KG1 (cell line): ENCODE measurements at regions not wholly inside any gene's neighbourhood (a gene's known extent, or its start where the extent isn't known, plus 50 kb on each side); places are given as distances from the start of the nearest gene placed in this dataset.

Experiments used
- DNase-seq: peaks from one replicate; lab custom pipeline; 2025; lab: John Stamatoyannopoulos, UW

DNA sequence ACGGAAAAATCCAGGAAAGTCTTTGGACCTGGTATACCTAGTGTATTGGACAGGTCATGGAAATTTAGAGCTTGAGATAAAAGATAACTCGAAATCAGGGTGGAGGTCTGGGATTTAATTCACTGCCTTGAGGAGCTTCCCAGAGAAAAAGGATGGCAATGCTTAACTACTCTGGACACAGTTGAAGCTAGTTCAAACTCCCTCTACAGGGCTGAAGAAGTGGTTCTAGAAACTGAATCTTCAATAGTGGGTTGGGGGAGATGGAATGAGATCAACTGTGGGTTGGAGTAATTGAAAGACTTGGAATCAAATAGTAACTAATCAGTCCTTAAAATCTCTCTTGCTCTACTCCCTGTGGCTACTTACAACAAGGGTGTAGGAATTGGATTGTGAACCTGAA lies 600.1 kb downstream of the IRS1 start:
- DNase-seq = no peak

DNA sequence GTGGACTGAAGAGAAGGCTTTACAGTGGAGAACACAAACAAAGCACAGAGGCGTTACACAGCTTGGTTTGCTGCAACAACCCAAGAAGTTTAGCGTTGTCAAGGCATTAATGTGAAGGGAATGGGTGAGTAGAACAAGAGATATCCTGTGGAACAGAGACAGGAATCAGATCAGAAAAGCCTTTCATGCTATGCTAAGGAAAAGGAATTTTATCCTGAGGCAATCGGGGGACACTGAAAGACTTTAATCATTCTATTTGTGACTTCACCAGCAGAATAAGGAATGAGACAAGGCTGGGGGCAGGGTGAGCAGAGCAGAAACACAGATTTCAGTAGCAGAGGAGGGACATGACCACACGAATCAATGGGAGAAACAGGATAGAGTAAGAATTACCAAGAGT lies 600.7 kb downstream of the IRS1 start:
- DNase-seq = no peak

DNA sequence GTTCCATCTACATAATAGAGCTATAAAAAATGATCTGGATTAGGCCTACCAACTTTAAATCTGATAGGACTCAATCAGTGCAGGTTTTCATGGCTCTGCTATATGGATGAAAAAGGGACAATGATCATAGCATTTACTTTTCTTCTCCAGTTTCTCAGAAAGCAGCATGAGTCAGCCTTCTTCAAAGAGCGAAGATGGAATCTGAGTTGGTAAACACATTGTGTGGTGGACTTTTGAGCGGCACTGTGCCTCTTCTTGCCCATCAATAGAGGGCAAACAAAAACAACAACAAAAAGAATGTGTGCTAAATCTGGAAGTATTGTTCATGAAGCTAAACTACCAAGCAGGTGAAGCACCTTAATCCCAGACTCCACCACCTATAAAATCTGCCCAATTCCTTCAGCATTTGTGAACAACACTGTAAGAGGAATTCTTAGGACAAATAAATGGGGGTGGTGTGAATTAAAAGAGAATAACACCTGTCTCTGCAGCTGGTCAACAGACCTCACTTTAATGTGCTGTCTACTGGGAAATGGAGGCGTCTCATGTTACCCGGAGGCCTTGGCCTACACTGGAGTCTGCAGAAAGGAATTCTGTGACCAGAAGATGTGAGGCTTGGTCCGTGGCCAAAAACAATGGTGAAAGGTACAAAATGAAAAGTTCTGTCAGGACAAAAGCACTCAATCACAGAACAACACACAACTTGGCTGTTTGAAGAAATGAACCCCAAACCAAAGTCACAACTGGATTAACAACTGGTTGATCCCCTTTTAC lies 609.0 kb downstream of the IRS1 start:
- no peak for DNase-seq

DNA sequence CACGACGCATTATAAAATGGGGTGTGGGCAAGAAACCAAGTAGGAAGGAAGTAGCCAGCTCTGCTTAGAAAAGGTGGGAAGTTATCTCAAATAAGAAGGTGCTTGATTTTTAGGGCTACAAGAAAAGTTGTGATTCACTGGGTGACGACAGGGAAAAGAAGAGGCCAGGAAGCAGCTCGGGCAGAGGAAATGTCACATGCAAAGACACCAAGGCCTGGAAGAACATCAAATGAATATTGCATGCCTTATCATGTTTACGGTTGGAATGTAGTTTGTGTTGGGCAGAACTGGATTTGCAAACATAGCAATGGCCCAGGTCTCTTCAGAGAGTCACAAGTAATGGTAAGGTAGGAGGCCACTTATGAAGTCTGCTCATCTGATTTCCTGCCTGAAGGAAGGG lies 610.6 kb downstream of the IRS1 start:
- DNase-seq = no peak

DNA sequence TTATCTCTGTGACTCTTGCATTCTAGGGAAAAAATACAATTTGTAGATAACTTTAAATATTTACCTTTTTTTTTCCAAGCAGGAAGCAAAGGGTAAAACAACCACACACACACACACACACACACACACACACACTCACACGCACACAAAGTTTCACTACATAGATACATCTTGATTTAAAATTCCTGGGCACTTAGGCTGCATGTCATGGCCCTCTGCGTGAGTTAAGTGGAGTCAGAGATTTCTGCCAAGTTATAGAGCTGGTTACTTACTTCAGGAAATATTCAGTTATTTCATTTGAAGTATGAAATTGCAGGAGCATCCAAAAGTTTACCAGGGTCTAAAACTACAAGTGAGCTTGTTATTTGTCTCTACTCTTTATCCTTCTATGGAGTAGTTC lies 612.0 kb downstream of the IRS1 start:
- DNase-seq = no peak

DNA sequence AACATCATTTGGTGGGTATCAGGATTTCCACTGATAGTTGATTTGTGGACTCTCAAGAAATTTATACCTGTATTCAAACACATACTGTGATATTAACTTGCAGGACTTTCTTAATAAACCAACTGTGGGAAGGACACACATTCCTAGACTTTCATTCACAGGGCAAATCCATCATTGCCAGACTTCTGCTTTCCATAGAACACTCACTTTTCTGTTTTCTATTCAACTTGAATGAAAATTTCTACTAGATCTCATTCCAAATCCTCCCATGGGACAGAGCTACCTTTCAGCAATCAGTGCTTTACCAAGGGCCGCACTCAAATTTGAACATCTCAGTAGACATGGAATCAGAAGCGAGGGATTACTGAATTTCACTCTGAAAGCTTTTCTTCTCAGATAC lies 612.5 kb downstream of the IRS1 start:
- DNase-seq = no peak

DNA sequence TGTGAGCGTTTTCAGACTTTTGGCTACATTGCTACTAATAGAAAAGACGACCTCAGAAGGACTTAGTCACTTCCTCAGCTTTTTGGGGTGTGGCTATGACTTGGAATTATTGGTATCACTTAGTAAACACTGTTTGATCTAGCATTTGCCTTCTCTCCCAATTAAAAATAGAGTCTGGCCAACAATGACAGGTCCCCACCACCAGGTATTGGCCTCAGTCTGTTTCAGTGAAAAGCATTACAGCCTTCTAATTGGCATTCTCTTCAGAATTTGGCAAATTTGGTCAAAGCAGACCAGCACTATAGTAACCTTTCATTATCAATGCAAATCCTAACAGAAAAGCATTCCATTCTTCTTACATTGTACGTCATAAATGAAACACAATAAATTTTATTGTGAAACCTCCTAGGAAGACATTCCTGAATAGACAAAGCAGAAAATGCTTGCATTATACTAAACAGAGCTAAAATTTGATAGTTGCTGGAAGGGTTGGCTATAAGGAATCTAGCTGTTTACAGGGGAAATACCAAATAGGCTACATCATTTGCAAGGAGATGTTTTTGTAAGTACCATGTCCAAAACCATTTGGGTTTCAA lies 613.9 kb downstream of the IRS1 start:
- DNase-seq = no peak

DNA sequence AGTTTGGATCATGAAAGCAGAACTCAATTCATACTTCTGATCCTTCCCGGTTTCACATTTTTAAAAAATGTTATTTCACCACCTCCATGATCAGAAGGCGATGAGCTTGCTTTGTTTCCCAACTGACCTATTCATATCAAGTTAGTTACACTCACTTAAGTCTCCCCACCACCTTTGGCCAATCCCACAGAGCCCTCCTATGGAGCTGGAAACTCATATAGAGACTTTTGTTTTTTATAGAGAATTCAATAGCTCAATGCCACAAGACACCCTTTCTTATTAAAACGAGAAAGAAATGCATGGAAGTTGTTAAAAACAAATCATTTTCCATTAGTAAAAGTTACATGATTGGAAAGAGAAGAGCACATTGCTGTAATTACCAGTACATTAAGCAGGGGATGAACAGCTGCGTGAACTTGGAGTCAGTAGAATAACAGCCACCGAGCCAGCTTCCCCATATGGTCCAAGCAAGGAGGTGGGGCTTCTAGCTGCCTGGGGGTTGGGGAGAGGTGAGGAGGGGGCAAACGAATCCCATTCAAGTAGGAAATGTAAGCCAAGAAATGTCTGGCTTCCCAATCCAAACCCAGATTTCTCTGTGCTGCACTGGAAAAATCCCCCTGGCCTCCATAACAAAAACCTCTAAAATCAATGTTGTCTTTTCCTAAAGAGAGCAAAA lies 614.5 kb downstream of the IRS1 start:
- no peak for DNase-seq

DNA sequence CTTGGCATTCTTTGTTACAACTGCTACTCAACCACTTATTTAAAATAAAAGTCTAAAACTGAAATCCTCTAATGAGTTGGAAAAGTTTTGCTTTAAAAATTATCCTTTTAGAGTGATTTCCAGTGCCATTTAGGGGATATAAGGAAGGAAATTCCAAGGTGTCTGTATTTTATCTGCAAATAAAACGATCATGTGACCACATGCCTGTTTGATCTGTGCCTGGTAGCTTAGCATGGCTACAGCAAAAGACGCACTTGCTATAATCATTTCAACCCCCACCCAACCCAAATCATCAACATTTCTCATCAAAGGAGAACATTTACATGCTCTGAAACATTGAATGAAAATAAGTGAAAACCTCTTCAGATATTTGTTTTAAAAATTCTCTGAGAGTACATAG lies 615.1 kb downstream of the IRS1 start:
- no peak for DNase-seq

DNA sequence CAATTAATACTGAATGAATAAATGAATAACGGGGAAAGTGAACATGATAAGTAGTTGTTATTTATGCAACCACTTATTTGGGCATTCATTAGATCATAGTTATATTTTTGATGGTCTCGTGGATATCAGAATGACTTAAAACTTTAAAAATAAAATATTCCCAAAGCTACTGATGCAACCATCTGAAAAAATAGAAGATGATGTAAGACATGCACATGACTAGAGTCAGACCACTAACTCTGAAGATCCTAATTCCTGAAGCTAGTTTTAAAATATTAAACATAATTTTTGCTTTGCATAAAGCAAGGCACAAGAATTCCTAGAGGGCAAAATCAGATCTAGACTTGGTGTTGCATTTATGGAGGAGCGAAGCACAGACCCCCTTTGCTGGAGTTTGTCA lies 616.1 kb downstream of the IRS1 start:
- DNase-seq = no peak

DNA sequence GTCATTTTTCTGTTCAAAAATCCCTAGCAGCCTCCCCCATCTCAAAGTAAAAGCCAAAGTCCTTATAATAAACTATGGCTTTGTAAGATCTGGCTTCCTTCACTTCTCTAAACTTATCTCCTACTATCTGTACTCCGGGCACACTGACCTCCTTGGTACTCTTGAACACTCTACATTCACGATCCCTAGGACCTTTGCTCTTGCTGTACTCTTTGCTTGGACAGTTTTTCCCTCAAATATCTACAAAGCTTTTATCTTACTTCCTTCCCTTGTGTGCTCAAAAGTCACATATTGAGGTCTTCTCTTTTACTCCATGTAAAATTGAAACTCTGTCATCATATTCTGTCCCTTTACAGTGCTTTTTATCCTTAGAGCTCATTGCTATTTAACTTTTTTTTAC lies 616.6 kb downstream of the IRS1 start:
- DNase-seq = no peak

DNA sequence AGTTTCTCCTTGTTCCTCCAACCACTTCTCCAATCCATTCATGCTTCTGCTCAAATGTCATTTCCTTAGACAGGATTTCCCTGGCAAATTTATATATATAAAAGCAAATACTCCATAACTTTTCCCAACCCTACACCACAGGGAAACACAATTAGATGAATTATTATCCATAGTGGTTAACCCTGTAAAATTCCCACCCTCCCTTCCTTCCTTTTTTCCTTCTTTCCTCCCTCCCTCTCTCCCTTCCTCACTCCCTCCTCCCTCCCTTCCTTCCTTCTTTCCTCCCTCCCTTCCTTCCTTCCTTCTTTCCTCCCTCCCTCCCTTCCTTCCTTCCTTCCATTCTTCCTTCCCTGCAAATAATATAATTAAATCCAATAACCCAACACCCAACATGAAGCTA lies 617.7 kb downstream of the IRS1 start:
- no peak for DNase-seq

DNA sequence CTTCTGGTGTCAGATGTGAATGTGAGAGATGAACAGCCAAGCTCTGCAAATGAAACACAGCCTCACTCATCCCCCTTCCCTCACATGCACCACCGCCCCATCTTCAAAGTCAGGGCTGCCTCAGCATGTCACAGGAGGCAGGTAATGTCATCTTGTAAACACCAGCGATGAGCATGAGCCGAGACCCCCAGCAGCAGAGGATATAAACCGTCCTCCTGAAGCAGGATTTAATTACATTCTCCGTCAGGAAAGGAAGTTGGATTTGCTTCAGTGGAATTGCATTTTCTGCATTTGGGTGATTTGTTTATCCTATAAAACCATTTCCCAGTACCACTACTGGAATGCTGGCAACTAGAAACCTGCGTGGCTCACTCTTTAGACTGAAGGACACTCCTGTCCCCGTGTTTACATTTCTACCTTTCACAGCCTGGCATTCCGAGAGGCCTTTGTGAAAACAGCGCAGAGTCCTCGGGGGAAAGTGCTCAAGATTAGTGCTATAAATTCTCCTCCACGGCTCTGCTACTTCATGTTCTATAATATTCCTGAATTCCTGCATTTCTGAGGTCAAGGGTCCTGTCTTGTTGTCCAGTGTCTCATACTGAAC lies 619.2 kb downstream of the IRS1 start:
- no peak for DNase-seq

DNA sequence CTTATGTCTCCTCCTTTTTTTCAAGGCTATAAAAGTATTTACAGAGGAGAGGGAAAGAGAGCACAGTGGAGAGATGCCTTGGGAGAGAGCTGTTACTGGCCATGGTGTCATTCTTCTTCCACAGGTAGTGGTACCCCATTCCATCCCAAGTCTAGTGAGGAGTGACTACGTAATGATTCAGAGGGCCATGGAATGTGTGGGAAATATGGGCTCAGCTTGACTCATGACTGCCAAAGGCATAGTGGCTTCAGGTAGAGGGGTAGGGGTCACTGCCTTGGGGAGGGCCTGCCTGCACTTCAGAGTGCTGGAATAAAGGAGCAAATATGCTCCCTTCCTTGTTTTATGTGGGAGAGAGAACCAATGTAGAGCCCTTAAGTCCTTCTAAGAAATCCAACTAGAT lies 620.6 kb downstream of the IRS1 start:
- DNase-seq = no peak

DNA sequence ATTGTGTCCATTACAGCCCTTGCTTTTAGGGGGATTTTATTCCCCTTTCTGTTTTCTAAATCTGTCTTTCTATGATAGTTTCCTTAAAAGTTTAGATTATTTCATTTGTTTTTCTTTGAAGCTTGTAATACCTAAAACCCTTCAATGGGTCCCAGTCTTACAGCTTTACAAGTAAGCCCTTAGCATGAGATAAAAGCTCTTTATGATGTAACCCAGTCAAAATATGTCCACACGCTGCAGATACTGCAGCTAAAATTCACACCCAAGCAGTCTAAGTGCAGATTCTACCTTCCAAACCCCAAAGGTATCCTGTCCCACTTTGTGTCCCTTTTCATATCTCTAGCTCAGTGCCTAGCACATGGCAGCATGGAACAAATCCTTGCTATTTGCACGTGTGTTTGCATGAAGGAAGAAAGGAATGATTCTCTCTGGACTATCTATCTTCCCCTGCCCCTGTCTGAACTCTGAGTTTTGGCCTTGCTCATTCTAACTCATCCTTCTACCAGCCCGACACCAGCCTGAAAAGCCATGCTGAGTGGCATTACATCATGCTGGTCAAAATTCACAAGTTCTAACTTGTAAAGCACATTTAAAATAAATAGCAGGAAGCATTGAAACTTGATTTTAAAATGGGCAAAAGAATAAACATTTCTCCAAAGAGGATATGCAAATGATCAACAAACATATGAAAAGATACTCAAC lies 623.2 kb downstream of the IRS1 start:
- no peak for DNase-seq

DNA sequence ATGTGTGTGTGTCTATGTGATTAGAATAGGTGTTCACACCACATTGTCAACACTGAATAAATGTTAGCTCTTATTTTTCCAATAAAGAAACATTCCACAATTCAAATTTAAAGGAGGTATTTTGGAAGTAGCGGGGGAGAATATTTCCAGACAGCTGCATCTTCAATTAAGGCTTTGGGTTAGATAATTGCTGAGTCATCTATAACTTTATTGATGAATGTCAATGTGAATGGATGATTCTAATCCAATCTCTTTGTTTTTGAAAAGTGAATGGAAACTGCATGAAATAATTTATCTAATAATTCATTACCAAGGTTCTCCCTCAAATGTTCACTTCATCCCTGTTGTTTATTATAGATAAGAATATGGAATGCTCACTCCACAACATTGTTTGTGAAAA lies 625.2 kb downstream of the IRS1 start:
- no peak for DNase-seq

DNA sequence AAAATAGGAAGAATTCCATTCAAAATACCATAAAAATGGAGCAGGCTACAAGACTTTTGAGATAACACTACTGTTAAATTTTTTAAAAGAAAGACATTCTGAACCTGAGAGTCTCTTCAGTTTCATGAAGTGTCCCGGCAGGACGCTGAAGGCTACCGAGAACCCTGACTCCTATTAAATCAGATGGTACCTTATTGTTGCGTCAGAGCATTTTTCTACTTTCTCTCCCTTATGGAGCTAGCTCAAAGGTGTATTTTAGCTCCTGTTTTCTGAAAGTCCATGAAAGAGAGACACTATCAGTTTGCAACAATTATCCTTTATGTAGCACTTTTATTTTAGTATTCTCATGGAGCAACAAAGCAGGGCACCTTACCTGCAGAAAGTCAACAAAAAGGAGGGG lies 626.7 kb downstream of the IRS1 start:
- DNase-seq = no peak

DNA sequence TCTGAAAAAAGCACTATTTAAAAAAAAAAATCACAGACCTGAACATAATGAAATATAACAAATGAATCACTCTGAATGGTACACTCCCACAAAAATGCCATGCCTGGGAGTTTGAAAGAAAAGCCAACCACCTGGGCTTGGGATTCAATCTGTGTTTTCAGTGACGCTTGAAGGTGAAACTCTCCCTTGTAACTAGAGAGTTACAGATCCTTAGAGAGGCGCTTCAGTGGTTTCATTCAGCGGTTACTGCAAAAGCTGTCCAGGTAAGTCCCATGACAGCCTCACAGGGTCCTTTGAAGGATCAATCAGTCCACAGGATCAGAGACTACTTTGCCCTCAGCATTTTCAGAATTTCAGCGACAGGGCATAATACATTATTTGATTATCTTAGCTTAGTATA lies 627.3 kb downstream of the IRS1 start:
- DNase-seq = no peak

DNA sequence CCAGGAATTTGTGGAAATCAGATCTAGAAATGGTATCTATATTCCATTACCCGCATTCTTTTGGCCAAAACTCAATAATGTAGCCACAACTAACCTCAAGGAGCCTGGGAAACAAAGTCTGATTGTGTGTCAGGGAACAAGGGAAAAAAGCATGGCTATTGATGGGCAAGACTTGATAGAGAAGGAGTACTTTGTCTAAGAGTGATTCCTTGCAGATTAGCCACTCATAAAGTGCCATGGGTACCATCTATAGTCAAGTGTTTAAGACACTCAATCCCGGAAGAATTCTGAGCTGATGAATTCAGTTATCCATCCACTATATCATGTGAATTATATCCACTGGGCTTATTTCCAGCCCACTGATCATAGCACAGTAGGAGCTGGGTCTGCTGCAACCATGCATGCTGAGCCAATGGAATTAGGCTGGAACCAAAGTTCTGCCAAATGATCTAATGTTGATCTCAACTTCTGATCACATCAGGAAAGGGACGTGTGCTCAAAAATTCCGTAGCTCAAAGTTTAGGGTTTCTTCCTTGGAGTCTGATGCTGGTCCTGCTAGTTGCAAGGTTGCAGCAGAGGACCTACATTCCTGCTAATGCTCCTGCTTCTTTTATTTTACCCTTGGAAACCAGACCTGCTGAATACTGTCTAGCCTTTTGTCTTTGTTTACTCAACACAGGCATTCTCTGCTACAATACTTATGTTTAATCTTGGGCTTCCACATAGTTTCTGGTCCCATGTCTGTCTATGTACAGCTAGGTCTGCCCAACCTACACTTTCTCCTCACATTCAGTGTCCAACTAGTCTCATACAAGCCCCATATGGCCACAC lies 629.7 kb downstream of the IRS1 start:
- DNase-seq = no peak

DNA sequence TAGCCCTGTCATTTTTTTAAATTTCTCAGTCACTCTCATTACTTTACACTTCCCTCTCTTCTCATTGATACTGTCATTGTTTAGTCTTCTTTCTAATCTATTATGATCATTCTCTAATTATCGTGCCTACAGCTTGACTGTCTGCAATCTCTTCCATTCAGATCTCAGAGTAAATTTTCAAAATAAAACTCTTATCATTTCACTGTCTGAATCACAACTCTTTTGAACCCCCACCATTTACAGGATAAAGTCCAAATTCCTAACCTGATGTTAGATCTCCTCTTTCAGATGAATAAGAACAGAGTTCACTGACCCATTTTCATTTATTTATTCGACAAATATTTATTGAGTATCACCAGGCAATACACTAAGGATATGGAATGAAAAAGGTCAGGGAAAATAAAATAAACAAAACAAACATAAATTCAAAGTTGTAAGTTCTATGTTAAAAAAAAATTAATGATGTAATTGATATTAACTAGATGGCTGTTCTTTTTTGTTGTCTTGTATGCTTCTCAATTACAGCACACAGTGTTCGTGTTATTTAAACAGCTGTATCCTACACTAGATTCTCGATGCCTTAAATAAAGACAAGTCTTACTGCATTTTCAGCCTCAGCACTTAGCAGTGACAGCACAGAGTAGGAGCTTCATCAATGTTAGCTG lies 631.0 kb downstream of the IRS1 start:
- DNase-seq = no peak

DNA sequence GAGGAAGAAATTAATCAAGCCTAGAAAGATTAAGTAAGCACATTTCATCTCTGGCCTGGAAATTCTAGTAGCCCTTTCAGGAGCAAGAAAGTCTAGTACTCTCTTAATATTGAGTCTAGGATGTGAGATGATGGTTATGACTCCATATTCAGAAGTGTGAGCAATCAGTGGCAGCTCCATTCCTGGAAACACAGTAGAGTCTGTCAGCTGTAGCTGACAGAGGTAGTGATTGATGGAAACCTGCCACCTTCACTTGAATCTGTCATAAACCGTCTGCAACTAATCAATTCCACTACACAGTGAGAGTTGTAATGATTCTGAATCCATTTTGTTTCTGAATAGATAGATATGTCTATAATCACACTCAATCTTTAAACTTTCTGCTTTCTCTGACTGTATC lies 635.1 kb downstream of the IRS1 start:
- DNase-seq = no peak
